Ishikawa (cell line): ENCODE measurements at regions not wholly inside any gene's neighbourhood (a gene's known extent, or its start where the extent isn't known, plus 50 kb on each side); places are given as distances from the start of the nearest gene placed in this dataset.

Source experiments
- CEBPB ChIP-seq: IDR thresholded peaks from 2 replicates; pipeline ENCODE4 v1.6.1; 2012
- CREB1 ChIP-seq: IDR thresholded peaks from 2 replicates; pipeline ENCODE4 v1.6.1; 2012; ENCODE audit warnings: low read depth
- EGR1 ChIP-seq: IDR thresholded peaks from 2 replicates; pipeline ENCODE4 v1.6.1; 2012
- EP300 ChIP-seq: IDR thresholded peaks from 2 replicates; pipeline ENCODE4 v1.6.1; 2012; ENCODE audit warnings: borderline replicate concordance
- FOXM1 ChIP-seq: IDR thresholded peaks from 2 replicates; pipeline ENCODE4 v1.6.1; 2012; ENCODE audit warnings: low read depth, borderline replicate concordance
- NFIC ChIP-seq: IDR thresholded peaks from 2 replicates; pipeline ENCODE4 v1.6.1; 2012
- RAD21 ChIP-seq: IDR thresholded peaks from 2 replicates; pipeline ENCODE4 v1.6.1; 2012; ENCODE audit warnings: low read depth
- TAF1 ChIP-seq: IDR thresholded peaks from 2 replicates; pipeline ENCODE4 v1.6.1; 2012; ENCODE audit warnings: low read depth, mild to moderate bottlenecking
- TCF12 ChIP-seq: IDR thresholded peaks from 2 replicates; pipeline ENCODE4 v1.6.1; 2012; ENCODE audit warnings: low read depth
- TEAD4 ChIP-seq: IDR thresholded peaks from 2 replicates; pipeline ENCODE4 v1.6.1; 2012
- USF1 ChIP-seq: IDR thresholded peaks from 2 replicates; pipeline ENCODE4 v1.6.1; 2012
- YY1 ChIP-seq: IDR thresholded peaks from 2 replicates; pipeline ENCODE4 v1.6.1; 2012; ENCODE audit warnings: low read depth
- ZBTB7A ChIP-seq: IDR thresholded peaks from 2 replicates; pipeline ENCODE4 v1.6.1; 2012; ENCODE audit warnings: low read depth
- TF ChIP-seq, protein P1 (sequence below): IDR thresholded peaks from 2 replicates; pipeline ENCODE4 v1.6.1; 2012; ENCODE audit warnings: low read depth, mild to moderate bottlenecking
- TF ChIP-seq, protein P2 (sequence below): IDR thresholded peaks from 2 replicates; pipeline ENCODE4 v1.6.1; 2012

DNA sequence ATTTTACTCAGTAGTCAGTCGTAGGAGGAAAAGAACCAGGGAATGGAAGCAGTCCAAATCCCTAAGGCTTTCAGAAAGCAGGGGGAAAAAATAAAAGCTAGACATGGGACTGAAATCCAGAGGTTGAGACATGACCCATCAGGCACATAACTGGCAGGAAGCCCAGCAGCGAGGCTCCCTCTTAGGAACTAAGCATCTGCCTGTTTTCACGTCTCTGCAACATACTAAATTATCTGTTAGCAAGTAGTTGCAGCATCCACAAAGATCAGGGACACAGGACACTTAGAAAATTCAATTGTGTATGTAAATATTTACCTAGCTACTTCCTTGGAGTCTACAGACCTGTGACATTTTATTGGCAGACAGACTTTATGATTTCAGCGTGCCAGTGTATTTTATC is 118.0 kb upstream of the EDNRA start:
- TF ChIP-seq USF1 (no peak), EP300 (no peak), EGR1 (no peak), NFIC (no peak), TAF1 (no peak), CEBPB (no peak), FOXM1 (no peak), YY1 (no peak), CREB1 (no peak), RAD21 (no peak), ZBTB7A (no peak), TEAD4 (no peak)
- TF ChIP-seq, protein P1, sequence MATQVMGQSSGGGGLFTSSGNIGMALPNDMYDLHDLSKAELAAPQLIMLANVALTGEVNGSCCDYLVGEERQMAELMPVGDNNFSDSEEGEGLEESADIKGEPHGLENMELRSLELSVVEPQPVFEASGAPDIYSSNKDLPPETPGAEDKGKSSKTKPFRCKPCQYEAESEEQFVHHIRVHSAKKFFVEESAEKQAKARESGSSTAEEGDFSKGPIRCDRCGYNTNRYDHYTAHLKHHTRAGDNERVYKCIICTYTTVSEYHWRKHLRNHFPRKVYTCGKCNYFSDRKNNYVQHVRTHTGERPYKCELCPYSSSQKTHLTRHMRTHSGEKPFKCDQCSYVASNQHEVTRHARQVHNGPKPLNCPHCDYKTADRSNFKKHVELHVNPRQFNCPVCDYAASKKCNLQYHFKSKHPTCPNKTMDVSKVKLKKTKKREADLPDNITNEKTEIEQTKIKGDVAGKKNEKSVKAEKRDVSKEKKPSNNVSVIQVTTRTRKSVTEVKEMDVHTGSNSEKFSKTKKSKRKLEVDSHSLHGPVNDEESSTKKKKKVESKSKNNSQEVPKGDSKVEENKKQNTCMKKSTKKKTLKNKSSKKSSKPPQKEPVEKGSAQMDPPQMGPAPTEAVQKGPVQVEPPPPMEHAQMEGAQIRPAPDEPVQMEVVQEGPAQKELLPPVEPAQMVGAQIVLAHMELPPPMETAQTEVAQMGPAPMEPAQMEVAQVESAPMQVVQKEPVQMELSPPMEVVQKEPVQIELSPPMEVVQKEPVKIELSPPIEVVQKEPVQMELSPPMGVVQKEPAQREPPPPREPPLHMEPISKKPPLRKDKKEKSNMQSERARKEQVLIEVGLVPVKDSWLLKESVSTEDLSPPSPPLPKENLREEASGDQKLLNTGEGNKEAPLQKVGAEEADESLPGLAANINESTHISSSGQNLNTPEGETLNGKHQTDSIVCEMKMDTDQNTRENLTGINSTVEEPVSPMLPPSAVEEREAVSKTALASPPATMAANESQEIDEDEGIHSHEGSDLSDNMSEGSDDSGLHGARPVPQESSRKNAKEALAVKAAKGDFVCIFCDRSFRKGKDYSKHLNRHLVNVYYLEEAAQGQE: no peak

GRCh38 chr4:147363514-147363913 is 117.4 kb upstream of the EDNRA start:
- no peak for TF ChIP-seq EP300
- TF ChIP-seq NFIC: no peak
- no peak for TF ChIP-seq USF1
- TF ChIP-seq CREB1: no peak
- no peak for TF ChIP-seq FOXM1
- no peak for TF ChIP-seq CEBPB
- TF ChIP-seq, protein P1: no peak
- TF ChIP-seq TCF12: no peak
- TF ChIP-seq, protein P2, sequence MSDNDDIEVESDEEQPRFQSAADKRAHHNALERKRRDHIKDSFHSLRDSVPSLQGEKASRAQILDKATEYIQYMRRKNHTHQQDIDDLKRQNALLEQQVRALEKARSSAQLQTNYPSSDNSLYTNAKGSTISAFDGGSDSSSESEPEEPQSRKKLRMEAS: no peak
- no peak for TF ChIP-seq ZBTB7A
- no peak for TF ChIP-seq YY1
- no peak for TF ChIP-seq TAF1
- TF ChIP-seq TEAD4: no peak
- TF ChIP-seq EGR1: no peak
- TF ChIP-seq RAD21: no peak

DNA sequence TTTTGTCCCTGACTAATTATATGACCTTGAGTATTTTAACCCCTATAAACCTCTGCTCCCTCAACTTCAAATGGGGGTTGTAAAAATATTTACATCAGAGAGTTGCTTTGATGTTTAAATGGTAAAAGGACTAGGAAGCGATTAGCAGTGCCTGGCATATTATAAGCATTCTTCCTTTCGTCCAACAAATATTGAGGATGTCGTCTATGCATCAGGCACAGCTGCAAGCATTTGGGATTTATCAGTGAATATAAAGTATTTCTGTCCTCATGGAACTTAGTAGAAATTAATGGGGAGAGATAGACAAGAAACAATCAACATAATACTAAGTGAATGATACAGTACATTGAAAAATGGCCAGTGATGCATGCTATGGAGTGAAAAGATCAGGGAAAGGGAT is 115.5 kb upstream of the EDNRA start:
- TF ChIP-seq CEBPB: no peak
- TF ChIP-seq, protein P2: no peak
- TF ChIP-seq TAF1: no peak
- TF ChIP-seq YY1: no peak
- no peak for TF ChIP-seq TCF12
- no peak for TF ChIP-seq TEAD4
- no peak for TF ChIP-seq RAD21

DNA sequence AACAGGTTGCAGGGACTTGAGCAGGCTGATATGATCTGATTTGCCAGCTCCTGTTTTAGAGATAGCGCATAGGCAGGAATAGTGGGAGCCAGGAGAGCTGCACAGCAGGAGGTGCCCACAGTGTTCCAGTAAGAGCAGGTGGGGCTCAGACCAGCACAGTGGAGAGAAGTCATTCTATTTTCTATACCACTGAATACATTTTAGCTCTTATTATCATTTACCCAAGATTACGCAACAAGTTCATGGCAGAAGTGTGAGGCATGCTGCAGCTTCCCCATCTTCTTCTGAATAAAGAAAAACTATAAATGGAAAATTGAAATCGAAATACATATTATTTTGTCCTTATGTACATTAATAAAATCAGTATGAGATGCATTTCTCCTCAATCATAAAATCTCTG is 114.7 kb upstream of the EDNRA start:
- TF ChIP-seq CEBPB: peak; percentile 62
- no peak for TF ChIP-seq CREB1

DNA sequence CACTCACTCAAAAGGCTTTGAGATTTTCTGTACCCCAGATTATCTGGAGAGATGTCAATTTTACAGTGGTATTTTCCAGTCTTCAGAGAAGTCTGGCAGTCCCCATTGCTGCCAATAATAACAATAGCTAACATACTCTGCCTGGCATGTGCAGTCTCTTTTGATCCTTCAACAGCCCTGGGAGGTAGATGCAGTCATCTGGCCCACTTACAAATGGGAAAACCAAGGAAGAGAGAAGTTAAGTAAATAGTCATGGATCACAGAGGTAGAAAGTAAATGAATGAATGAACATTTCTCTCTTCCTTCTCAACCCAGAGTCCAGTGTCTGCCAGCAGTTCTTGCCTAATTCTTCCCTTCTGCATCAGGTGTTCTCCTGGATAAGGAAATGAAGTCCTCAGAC is 113.0 kb upstream of the EDNRA start:
- no peak for TF ChIP-seq TAF1
- TF ChIP-seq TCF12: no peak
- TF ChIP-seq CEBPB: no peak
- no peak for TF ChIP-seq YY1
- TF ChIP-seq RAD21: no peak
- TF ChIP-seq EGR1: no peak
- TF ChIP-seq FOXM1: no peak
- TF ChIP-seq EP300: no peak
- TF ChIP-seq CREB1: no peak
- TF ChIP-seq USF1: no peak
- TF ChIP-seq ZBTB7A: no peak
- TF ChIP-seq, protein P1: no peak
- no peak for TF ChIP-seq TEAD4
- TF ChIP-seq NFIC: no peak
- TF ChIP-seq, protein P2: no peak
